Esophagus squamous epithelium (tissue), 4 donors: ENCODE measurements at regions not wholly inside any gene's neighbourhood (a gene's known extent, or its start where the extent isn't known, plus 50 kb on each side); places are given as distances from the start of the nearest gene placed in this dataset.

Experiments
- CTCF ChIP-seq, 6 experiments: fragments of 450-650 bp in 4 of 6; fragments of 200-600 bp in 2 of 6; sonication (generic) in 2 of 6; IDR thresholded peaks; one replicate each; pipeline ENCODE4 v1.5.1; 2016 to 2019; ENCODE audit warnings: antibody characterized with exemption in 6 of 6, mild to moderate bottlenecking in 4 of 6, moderate library complexity in 4 of 6
- POLR2A ChIP-seq, 4 donors: fragments of 450-650 bp; IDR thresholded peaks; one replicate each; pipeline ENCODE4 v1.6.1; 2017; ENCODE audit warnings: antibody characterized with exemption in 4 of 4, mild to moderate bottlenecking in 4 of 4, moderate library complexity in 3 of 4

GRCh38 chr4:135963009-135963408 lies 1569.3 kb downstream of the PCDH18 start:
- no peak for TF ChIP-seq CTCF (IDR thresholded peaks at IDR 0.05)
- TF ChIP-seq POLR2A (IDR thresholded peaks at IDR 0.05) = no peak
